NCI-H1436 treated with DMSO at 0.1 percent for 48 hours (cell line): ENCODE measurements at regions not wholly inside any gene's neighbourhood (a gene's known extent, or its start where the extent isn't known, plus 50 kb on each side); places are given as distances from the start of the nearest gene placed in this dataset.

Experiments used
- DNase-seq: peaks from one replicate; lab custom pipeline; 2025; lab: John Stamatoyannopoulos, UW

DNA sequence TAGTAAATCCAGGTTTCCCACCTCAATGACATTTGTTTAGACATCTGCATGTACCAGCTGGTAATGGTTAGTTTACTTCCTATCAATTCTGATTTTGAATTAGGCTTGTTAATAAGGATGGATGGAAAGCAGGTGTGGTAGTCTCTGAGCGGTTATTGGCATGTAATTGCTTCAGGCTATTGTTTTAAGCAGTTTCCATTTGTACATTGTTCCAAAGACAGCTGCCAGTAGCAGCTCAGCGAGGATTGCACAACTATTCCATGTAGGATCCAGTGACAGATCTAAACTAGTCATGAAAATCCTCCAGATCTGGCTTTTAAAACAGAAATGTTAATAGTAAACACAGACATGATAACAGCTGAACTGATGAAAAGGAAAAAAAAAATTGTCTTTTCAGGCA, 436.0 kb upstream of the ADARB2 start:
- DNase-seq: no peak

DNA sequence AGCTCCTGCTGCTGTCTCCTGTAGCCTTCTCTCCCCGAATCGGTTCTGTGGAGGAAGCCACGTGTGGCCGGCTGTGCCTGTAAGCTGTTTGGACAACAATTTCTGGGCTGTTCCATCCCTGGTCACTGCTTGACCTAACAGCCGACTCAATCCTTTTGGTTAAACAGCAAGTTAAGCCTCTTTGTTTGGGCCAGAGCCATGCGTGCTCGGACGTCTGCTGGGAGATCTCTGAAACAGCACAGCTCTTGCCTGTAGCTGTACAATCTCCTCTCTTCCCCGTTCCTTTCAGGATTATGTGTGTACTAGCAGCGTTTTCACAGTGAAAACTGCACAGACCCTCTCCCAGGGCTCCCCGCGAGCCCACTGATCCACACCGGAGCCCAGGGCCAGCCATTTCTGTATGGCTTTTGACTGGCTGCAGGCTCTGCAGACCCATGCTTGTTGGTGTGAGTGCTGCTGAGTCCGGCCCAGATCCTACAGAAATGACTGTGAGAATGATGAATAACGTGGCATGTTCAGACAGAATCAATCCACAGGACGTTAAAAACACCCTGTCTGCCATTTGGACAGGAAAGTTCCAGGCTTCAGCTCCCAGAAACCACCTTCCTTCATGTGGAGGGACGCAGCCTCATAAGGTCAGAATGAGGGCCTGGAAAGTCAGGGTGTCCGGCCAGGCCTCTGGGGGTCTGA, 428.6 kb upstream of the ADARB2 start:
- DNase-seq: no peak

DNA sequence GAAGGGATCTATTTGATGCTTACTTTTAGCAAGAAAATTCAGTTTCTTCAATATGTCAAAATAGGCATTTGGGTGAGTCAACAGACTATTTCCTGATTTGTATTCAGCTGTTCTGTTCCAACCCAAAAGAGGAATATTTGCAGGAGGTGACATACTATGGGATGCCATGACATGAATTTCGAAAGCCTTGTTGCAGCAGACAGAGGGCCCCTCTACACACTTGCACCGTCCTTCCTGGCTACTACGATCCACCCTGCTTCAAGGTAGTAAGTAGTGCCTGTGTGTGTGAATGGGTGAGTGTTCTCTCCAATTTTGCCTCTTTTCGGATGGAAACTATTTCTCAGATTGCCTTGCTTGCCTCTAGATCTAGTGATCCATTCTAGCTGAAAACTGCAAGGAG, 413.0 kb upstream of the ADARB2 start:
- no peak for DNase-seq

DNA sequence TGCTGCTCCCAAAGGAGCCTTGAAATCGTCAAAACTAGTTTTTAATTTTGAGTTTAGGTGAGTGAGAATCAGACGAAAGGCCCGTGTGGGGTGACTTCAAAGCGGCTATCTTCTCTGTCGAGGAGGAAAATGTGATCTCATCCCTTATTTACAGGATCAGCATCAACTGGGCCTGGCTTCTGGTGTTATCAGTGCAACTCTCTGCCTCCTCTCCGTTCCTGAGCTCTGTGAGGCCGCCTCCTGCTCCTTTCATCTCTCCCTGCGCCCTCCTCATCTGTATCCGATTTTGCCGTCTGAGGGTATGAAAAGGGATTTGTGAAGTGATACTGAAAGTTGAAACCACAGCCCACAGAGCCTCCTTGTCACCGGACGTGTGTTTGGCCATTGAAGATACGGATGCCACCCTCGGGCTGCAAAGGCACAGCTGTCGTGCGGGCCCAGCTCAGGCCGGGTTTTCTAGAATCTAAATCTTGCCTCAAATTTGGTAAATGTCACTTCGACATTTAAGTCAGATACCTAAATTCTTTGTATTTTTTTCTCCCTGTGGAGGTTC, 408.7 kb upstream of the ADARB2 start:
- no peak for DNase-seq

DNA sequence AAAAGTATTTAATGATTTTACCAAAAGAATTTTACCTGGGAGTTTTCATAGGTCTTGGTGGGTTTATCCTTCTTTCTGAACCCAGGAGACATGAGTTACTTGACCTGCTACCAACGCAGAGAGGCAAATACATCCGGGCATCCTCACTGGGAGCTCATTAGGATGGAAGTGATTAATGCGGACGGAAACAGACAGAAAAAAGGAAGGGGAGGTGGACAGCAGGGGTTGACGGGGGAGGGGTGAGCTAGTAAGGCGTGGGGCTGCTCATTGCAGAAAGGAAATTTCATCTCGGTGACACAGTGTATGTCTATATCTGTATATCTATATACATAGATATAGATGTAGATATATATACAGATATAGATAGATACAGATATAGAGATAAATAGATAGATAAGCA, 408.2 kb upstream of the ADARB2 start:
- no peak for DNase-seq

DNA sequence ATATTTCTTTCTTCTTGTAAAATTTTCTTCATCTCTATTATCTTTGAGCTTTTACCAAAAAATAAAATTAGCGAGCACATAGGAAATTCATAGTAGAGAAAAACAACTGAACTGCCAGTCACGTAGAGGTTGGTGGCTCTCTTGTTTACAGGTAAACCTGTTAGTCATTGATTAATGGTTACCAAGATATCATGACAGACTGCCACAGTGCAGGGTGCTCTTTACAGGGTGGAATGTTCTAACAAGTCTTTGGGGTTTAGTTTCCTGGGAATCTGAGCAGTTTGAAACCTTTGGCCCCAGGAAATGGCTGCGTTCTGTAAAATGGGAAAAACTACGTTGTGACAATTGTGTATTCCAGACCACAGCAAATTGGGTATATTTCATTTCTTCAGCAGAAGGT, 407.3 kb upstream of the ADARB2 start:
- no peak for DNase-seq

DNA sequence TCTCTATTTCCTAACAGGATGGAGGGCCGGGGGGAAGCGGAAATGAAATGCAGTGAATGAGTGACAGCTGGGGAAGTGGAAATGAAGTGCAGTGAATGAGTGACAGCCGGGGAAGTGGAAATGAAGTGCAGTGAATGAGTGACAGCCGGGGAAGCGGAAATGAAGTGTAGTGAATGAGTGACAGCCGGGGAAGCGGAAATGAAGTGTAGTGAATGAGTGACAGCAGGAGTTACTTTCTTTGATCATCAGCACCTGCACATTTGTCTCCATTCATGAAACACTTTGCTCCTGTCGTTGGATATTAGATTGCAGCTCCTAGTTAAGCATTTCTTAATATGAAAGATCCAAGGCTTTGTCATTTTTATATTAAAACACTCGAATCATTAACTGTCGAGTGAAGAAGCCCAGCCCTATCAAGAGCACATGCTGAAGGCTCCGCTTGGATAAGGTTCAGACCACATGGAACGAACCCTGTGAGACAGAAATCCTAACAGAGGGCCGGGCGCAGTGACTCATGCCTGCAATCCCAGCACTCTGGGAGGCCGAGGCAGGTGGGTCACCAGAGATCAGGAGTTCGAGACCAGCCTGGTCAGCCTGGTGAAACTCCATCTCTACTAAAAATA, 406.0 kb upstream of the ADARB2 start:
- no peak for DNase-seq

DNA sequence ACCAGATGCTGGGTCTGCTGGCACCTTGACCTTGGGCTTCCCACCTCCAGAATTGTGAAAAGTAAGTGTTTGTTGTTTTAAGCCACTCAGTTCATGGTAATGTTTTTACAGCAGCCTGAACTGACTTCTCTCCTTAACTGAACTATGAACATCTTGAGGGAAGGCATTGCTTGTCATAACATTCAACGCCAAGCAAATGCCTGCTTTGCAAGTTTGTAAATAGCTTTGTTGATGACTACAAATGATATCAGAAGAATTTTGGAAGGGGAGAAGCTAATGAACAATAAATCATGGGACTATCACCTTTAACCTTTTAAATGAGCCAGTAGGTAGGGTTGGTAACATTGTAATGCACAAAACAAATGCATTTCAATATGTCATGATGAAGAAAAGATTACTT, 402.4 kb upstream of the ADARB2 start:
- DNase-seq: no peak

DNA sequence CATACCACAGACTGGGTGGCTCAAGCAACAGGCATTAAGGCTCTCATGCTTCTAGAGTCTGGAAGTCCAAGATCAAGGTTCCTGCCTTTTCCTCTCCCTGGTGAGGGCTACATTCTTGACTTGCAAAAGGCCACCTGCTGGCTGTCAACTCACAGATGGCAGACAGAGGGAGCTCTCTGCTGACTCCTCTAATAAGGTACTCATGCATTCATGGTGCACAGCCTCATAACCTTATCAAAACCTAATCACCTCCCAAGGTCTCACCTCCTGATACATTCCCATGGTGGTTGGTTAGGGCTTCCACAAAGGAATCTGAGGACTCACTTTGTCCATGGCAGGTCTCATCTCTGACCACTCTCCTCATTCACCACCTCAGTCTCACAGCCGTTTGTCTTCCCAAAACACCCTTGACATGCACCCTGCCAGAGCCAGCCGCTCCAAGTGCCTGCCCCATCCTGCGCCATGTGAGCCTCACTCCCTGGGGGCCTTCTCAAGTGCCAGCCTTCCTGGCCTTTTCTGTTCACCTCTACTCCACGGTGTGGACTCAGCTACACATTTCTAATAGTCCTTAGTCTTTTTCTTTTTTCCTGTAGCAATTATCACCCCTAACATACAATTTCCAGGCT, 400.3 kb upstream of the ADARB2 start:
- DNase-seq: peak; percentile 6

DNA sequence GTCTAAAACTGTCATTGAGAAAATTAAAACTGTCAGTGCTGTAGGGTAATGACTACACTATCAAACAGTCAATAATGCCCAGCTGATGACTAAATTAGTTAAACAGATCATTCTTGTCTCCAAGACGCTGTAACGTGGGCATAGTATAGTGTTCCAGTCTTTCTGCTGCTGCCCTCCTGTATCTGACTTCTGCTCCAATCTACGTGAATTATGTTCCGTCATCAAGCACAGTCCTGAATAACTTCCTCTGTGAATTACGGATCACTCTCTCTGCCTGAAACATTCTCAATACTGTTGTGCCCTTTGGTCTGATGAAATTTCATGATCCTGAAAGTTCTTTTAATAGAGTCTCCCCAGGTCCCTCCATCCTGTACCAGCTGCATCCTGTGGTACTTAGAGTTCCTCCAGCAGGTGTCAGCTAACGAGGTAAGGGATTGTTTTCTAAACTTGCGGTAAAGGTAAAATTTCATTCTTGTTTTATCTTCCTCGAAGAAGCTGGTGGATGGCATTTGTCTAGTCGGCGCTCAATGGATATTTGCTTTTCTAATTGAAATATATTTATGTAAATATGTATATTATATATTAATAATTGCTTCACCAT, 393.5 kb upstream of the ADARB2 start:
- no peak for DNase-seq

DNA sequence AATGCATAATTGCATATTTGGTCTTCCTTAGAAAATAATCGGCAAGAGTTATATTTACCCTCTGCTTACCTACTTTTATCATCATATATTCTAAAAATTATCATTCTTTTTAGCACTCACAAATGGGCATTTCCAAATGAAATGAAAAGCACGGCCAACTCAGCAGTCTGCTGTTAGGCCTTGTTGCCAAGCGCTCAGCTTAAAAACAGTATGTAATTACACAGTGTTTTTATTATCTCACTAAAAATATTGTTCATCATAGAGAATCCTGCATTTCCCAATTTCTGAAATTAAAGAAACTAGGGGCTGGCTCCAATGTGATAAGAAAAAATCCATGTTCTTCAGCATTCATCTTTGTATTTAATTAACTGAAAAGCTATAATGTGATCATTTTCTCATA, 391.7 kb upstream of the ADARB2 start:
- DNase-seq: no peak

DNA sequence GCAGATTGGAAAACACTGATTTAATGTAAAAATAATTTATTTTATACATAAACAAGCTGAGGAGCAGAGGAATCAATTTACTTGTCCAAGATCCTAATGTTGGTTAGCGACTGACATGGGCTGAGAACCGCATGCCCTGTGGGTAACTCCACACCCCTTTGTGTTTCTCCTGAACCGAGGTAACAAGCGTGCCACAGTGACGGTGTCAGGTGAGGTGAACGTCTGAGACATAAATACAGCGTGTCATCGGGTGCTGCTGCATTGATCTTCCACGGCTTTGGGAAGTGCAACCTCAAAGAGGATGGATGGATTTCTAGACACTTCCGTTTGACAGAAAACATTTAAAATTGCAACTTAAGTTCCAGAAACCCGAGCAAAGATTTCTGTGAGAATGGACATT, 386.8 kb upstream of the ADARB2 start:
- DNase-seq: no peak

DNA sequence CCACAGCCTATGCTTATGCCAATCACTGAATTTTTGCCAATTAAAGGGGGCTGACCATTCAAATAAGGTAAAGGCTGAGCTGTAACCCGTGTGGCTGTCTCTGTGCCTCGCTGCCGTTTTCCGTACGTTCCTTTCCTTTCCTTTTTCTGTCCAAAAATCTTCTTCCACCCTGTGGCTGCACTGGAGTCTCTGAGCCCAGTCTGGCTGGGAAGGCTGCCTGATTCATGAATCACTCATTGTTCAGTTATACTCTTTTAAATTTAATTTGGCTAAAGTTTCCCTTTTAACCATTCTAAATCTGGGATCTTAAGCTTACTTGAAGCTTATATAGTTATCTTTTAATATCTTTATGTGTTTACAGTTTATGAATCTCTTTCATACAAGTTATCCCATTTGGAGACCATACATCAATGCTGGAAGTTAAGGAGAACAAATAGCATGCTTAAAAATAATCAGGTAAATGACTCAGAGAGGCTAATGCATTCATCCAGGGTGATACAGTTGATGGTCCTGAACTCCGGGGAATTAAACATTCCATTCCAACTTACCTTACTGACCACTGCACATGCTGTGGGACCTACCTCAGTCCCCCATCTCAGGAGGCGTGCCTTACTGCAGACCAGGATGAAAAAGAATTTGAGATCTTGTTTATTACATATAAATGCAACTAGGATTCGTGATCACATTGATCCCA, 385.3 kb upstream of the ADARB2 start:
- no peak for DNase-seq

DNA sequence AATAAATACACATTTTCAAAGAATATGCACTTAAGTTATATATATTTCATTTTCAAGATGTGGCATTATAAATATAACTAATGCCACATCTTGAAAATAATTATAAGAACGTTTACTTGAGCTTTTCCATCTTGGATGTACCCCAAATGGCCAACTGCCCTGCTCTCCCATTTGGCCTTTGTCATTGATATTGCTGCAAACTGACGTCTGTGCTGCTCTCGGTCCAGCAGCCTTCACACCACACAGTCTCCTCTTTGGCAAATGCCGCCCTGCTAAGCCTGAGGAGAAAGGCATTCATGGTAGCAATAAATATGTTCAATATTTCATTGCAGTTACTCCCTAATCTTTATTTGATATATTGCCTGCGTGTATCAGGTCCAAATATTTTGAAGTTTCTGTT, 384.6 kb upstream of the ADARB2 start:
- no peak for DNase-seq

DNA sequence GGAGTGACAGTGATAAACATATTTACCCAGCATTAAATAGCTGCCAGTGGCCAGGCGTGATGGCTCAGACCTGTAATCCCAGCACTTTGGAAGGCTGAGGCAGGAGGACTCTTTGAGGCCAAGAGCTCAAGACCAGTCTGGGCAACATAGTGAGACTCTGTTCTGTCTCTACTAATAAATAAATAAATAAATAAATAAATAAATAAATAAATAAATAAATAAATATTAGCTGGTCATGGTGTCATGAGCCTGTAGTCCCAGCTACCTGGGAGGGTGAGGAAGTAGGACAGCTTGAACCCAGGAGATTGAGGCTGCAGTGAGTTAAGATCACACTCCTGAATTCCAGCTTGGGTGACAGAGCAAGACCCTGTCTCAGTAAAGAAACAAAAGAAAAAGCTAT, 384.0 kb upstream of the ADARB2 start:
- no peak for DNase-seq

DNA sequence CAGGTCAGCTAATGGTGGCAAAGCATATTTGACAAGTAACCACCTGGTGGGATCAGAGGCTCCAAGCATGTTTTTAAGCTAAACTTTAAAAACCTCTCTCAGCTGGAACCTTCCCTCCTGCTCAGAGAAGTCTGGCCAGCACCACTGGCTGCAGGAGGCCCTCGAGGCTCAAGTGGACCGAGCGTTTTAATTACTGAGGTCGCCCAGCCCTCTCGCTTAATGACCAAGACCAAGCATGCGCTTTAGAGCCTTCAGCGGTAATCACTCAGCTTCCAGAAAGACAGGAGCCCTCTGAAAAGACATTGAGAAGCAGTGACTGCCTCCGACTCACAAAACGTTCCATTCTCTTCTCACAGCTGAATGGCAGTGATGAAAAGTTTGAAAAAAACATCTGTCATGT, 383.4 kb upstream of the ADARB2 start:
- no peak for DNase-seq

DNA sequence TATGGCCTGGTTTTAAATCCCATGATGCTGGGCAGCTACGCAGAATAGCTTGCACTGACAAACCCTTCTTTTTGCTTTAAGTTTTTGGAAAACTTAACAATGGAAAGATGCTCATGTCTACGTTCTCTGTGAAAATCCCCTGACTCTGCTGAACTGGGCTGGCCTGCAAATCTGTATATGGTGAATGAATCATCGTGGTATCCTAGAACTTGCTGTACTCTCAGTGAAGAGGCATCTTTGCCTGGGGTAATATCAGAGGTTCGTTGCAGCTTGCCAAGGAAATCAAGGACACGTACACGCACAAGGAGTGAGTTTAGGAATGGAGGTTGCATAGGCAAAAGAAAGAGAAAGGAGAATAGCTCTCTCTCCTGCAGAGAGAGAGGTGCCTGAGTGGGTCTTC, 382.0 kb upstream of the ADARB2 start:
- no peak for DNase-seq

DNA sequence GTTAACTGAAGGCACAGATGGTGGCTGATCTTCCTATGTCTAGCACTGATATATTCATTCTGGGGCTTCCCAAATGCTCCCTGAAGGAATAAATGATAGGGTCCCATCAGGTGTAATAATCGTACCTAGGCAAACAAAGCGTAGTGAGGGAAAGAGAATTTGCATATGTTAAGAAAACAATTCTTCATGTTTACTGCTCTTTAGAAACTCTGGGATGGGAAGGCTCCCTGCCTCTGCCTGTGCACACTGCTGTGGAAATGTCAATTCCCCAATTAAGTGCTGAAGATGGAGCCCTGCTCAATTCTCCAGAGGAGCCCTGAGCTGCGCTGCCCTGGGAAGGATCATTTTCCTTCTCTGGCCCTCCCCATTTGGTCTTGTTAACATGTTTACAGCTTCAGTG, 380.9 kb upstream of the ADARB2 start:
- DNase-seq: no peak

DNA sequence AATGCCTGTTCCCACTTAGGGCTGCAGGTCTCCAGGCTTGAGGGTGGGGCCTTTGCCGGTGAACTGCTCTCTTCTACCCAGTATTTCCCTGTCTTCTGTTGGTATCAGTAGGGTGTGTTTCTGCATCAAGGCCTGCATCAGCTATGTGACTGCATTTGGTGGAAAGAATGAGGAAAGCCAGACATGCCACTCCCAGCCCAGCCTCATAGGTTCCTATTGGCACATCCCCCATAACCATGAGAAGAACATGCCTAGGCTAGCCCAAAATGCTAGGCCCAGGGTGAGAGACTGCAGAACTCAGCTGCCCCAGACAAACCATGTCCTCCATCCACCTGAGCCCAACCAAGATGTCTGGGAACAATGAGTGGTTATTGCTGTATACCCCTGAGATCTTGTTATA, 380.3 kb upstream of the ADARB2 start:
- DNase-seq: no peak

DNA sequence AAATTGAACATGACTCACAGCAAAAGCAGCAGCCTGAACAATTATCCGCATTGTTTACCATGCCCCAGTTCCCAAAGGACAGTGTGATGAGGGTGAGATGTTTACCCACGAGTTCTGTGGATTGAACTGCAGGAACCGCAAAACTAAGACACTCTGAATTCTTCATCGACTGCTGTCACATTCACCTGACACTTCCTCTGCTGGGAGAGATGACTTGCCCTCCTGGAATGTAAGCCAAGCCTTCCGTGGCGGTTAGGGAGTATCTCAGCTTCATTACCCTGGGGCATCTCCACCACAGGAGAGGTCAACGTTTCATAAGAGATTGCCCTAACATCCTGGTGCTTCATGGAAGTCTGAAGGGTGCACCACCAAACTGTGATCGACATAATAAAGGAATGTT, 374.6 kb upstream of the ADARB2 start:
- no peak for DNase-seq

DNA sequence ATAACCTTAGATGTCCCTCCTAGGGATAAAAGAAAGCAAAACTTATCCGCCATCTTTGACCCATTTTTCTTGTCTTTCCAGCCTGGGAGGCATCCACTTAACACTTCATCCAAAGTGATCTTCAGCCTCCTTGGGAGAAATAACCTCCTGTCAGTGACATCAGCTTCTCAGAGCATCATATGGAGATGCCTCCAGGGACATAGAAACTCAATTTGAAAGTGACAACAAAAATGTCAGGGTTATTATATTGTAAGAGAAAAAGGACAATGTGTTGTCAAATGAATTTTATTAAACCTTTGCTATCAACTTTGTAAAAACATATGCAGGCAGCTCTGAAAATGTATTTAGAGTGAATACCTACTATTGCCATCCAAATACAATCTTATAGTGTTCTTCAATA, 371.2 kb upstream of the ADARB2 start:
- no peak for DNase-seq

DNA sequence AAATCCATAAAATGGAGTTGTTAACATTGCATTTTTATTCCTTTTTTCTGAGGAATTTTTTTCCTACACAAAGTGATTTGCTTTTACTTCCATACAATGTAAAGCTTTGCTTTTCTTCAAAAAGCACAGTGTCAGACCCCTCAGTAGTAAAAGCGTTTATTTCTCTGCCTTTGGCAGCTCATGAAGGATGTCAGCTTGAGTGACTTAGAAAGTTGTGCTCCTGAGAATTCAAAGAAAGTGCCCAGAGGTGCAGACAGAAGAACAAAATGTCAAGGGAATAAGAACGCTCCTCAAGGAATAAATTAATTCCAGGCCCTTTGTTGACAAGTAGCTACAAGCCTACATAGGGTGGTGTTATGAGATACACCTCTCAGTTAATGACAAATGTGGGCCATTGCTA, 369.3 kb upstream of the ADARB2 start:
- DNase-seq: no peak

DNA sequence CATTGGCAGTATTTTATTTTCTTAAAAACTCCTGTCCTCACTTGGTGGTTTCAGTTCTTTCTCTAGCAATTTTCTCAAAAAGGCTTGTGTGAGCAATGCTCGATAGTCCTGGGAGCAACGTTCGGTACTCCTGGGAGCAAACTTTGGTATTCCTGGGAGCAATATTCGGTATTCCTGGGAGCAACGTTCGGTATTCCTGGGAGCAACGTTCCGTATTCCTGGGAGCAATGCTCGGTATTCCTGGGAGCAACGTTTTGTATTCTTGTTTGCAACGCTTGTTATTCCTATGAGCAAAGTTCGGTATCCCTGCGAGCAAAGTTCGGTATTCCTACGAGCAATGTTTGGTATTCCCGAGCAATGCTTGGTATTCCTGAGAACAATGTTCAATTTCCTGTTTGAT, 362.0 kb upstream of the ADARB2 start:
- no peak for DNase-seq
